HG03439 (cell line): ENCODE measurements at regions not wholly inside any gene's neighbourhood (a gene's known extent, or its start where the extent isn't known, plus 50 kb on each side); places are given as distances from the start of the nearest gene placed in this dataset.
"Not testable (repeated sequence)": the region's sequence is repeated elsewhere in the genome, so short reads cannot be mapped to it uniquely, and the experiment has no call there.

Source experiments
- ATAC-seq: cut with Tn5 transposase; IDR thresholded peaks from one replicate; pipeline ENCODE4 v1.9.1; 2021; ENCODE audit warnings: mild to moderate bottlenecking, moderate library complexity; ENCODE audit not compliant: unreplicated experiment

- ATAC-seq: no peak
These were observed 465.0 kb upstream of the KLF6 start for GRCh38 chr10:4249841-4250586.

- ATAC-seq: no peak
These were observed 462.4 kb upstream of the KLF6 start for GRCh38 chr10:4247379-4247778.

- no peak for ATAC-seq
These were observed 461.9 kb upstream of the KLF6 start for GRCh38 chr10:4246881-4247358.

GRCh38 chr10:4243651-4244050 lies 458.6 kb upstream of the KLF6 start:
- ATAC-seq: no peak

GRCh38 chr10:4243169-4243568 lies 458.2 kb upstream of the KLF6 start:
- ATAC-seq: no peak

- ATAC-seq: no peak
These were observed 457.6 kb upstream of the KLF6 start for GRCh38 chr10:4242561-4243035.

- no peak for ATAC-seq
These were observed 456.8 kb upstream of the KLF6 start for GRCh38 chr10:4241724-4242345.

- ATAC-seq: no peak
These were observed 455.7 kb upstream of the KLF6 start for GRCh38 chr10:4240608-4241197.

GRCh38 chr10:4239186-4239585 lies 454.2 kb upstream of the KLF6 start:
- no peak for ATAC-seq

GRCh38 chr10:4236905-4237304 lies 451.9 kb upstream of the KLF6 start:
- ATAC-seq: not testable (repeated sequence)

GRCh38 chr10:4234661-4235060 lies 449.7 kb upstream of the KLF6 start:
- ATAC-seq: no peak

GRCh38 chr10:4231439-4231838 lies 446.4 kb upstream of the KLF6 start:
- ATAC-seq: no peak

GRCh38 chr10:4230036-4230435 lies 445.0 kb upstream of the KLF6 start:
- ATAC-seq: no peak

GRCh38 chr10:4229106-4229505 lies 444.1 kb upstream of the KLF6 start:
- ATAC-seq: no peak

GRCh38 chr10:4227586-4227985 lies 442.6 kb upstream of the KLF6 start:
- no peak for ATAC-seq

- ATAC-seq: no peak
These were observed 442.0 kb upstream of the KLF6 start for GRCh38 chr10:4226941-4227540.

GRCh38 chr10:4224178-4224577 lies 439.2 kb upstream of the KLF6 start:
- ATAC-seq: no peak

- ATAC-seq: not testable (repeated sequence)
These were observed 436.3 kb upstream of the KLF6 start for GRCh38 chr10:4221310-4221709.

GRCh38 chr10:4219901-4220300 lies 434.9 kb upstream of the KLF6 start:
- no peak for ATAC-seq

GRCh38 chr10:4217653-4218052 lies 432.6 kb upstream of the KLF6 start:
- ATAC-seq: no peak

- no peak for ATAC-seq
These were observed 432.2 kb upstream of the KLF6 start for GRCh38 chr10:4217187-4217586.

GRCh38 chr10:4216726-4217125 lies 431.7 kb upstream of the KLF6 start:
- ATAC-seq: no peak
